T-helper 17 cell (primary cell): ENCODE measurements at regions not wholly inside any gene's neighbourhood (a gene's known extent, or its start where the extent isn't known, plus 50 kb on each side); places are given as distances from the start of the nearest gene placed in this dataset.
"Not testable (repeated sequence)": the region's sequence is repeated elsewhere in the genome, so short reads cannot be mapped to it uniquely, and the experiment has no call there.

Source experiments
- ATAC-seq: fragments of 150-1000 bp; cut with Tn5 transposase; 2 replicates; pipeline ENCODE4 v1.10.0; 2021; ENCODE audit warnings: mild to moderate bottlenecking, moderate library complexity
- DNase-seq, 3 donors: peaks; one replicate each; pipeline versions ENCODE4 v3.0.0 to v3.0.0-alpha.2; 2020 to 2021
- H3K9me3 ChIP-seq: one replicate; pipeline ENCODE4 v1.7.0; 2013; ENCODE audit warnings: low read length, mild to moderate bottlenecking; ENCODE audit not compliant: control insufficient read depth, poor library complexity, severe bottlenecking
- H3K27ac Mint-ChIP-seq: one replicate; pipeline ENCODE4 v1.8.0; 2022; ENCODE audit warnings: mild to moderate bottlenecking, moderate library complexity, mixed read lengths
- H3K27me3 Mint-ChIP-seq: one replicate; pipeline ENCODE4 v1.8.0; 2022; ENCODE audit warnings: mixed read lengths
- H3K36me3 Mint-ChIP-seq: one replicate; pipeline ENCODE4 v1.8.0; 2022; ENCODE audit warnings: low read depth, mixed read lengths
- H3K4me1 Mint-ChIP-seq: one replicate; pipeline ENCODE4 v1.8.0; 2022; ENCODE audit warnings: mild to moderate bottlenecking, mixed read lengths
- H3K4me3 Mint-ChIP-seq: one replicate; pipeline ENCODE4 v1.8.0; 2022; ENCODE audit warnings: mild to moderate bottlenecking, moderate library complexity, mixed read lengths

DNA sequence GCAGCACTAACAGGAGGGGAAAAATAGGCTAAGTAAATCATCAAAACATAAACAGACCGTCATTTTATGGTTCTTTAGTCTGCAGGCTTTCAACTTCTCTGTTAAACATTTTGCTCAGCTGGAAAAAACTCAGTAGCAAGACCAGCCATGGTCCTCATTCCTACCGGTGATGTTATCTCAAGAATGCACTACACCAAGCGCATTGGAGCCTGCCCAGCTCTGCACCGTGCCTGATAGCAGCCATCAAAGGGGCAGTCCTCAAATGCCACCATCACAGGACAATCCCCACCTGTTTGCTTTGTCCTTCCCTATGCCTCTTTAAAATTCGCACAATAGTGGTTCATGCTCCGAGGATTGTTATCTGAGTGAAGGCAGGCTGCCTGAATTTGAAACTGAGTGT, 181.5 kb upstream of the MON1B start:
- no peak overlapping the region for H3K27ac Mint-ChIP-seq

DNA sequence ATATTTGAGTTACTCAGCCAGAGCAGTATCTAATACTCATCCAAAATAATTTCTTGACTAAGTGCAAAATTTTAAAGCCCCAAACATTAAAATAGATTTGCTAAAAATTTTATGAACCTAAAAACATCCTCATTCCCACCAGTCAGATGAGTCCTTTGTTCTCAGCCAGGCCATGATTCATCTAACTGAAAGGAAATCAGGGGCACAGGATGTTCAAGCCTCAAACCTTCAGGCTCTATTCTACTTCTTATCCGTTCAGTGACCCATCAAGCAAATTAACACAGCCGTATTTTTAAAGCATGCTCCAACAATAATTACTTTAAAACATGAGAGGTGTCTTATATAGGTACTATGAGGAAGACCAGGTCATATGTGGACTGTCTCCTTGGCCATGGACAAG, 176.5 kb upstream of the MON1B start:
- no peak for ATAC-seq
- Mint-ChIP-seq H3K4me1 (no peaks in the 10 kb centered on the region), H3K36me3 (no peaks in the 10 kb centered on the region), H3K27ac (no peak overlapping the region), H3K27me3 (peaks cover 11% of the 10 kb centered on the region), H3K4me3 (no peak overlapping the region)
- H3K9me3 ChIP-seq, result no peaks in the 10 kb centered on the region
- DNase-seq, result no peak

More for the DNA sequence above, 181.5 kb upstream of the MON1B start:
- DNase-seq (no peak), ATAC-seq (no peak)
- no peak overlapping the region for H3K4me3 Mint-ChIP-seq
- no peaks in the 10 kb centered on the region for H3K9me3 ChIP-seq
- H3K27me3 Mint-ChIP-seq, result no peaks in the 10 kb centered on the region
- H3K4me1 Mint-ChIP-seq, result no peaks in the 10 kb centered on the region
- no peaks in the 10 kb centered on the region for H3K36me3 Mint-ChIP-seq

DNA sequence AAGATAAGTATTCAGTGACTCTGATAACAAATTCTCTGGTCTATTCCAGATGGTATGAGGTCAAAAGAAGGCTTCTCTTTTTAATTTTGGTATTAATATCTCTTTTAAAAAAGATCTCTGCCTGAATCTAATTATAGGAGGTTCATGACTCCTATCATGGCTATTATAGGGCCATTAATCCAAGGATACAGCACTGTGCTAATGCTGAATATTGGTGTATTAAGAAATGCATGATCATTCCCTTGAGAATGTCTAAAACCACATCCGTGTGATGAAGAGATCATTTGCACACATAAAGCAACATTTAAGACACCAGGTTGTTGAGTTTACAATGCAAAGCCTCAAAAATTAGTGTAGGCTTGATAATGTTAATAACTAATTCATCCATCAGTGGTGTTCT, 160.4 kb upstream of the MON1B start:
- no peak for ATAC-seq
- H3K36me3 Mint-ChIP-seq, result no peaks in the 10 kb centered on the region
- no peaks in the 10 kb centered on the region for H3K27me3 Mint-ChIP-seq
- no peaks in the 10 kb centered on the region for H3K4me1 Mint-ChIP-seq
- no peaks in the 10 kb centered on the region for H3K9me3 ChIP-seq
- H3K4me3 Mint-ChIP-seq, result no peak overlapping the region
- DNase-seq, result no peak
- H3K27ac Mint-ChIP-seq, result no peak overlapping the region

DNA sequence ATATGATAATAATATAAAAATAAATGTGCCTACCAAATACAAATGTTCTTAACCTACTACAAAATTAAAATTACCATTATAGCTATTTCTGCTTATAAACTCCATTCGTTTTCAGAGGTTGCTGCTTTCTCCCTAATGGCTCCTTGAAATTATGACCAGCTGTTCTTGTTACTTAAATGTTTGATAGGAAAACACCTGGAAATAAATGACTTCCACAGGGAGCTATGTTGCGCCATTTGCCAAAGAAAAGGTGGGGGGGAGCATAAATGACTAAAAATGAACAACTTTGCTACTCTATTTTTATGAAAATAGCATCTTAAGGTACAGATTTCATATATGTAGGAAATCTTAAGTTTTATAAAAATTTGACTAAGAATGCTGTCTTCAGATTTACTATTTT, 157.5 kb upstream of the MON1B start:
- ATAC-seq, result no peak
- Mint-ChIP-seq H3K27ac (no peak overlapping the region), H3K36me3 (no peaks in the 10 kb centered on the region), H3K27me3 (no peaks in the 10 kb centered on the region), H3K4me3 (no peak overlapping the region), H3K4me1 (no peaks in the 10 kb centered on the region)
- no peaks in the 10 kb centered on the region for H3K9me3 ChIP-seq
- no peak for DNase-seq

DNA sequence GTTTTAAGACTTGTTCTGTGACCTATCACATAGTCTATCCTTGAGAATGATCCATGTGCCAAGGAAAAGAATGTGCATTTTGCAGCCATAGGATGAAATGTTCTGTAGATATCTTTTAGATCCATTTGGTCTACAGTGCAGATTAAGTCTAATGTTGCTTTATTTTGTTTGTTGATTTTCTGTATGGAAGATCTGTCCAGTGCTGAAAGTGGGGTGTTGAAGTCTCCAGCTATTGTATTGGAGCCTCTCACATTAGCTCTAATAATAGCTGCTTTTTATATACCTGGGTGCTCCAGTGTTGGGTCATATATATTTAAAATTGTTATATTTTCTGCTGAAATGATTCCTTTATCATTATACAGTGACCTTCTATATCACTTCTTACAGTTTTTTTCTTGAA, 155.6 kb upstream of the MON1B start:
- H3K9me3 ChIP-seq, result no peaks in the 10 kb centered on the region
- no peaks in the 10 kb centered on the region for H3K36me3 Mint-ChIP-seq
- ATAC-seq (no peak), DNase-seq (no peak)
- no peak overlapping the region for H3K4me3 Mint-ChIP-seq
- no peaks in the 10 kb centered on the region for H3K4me1 Mint-ChIP-seq
- no peak overlapping the region for H3K27ac Mint-ChIP-seq
- H3K27me3 Mint-ChIP-seq, result no peaks in the 10 kb centered on the region

DNA sequence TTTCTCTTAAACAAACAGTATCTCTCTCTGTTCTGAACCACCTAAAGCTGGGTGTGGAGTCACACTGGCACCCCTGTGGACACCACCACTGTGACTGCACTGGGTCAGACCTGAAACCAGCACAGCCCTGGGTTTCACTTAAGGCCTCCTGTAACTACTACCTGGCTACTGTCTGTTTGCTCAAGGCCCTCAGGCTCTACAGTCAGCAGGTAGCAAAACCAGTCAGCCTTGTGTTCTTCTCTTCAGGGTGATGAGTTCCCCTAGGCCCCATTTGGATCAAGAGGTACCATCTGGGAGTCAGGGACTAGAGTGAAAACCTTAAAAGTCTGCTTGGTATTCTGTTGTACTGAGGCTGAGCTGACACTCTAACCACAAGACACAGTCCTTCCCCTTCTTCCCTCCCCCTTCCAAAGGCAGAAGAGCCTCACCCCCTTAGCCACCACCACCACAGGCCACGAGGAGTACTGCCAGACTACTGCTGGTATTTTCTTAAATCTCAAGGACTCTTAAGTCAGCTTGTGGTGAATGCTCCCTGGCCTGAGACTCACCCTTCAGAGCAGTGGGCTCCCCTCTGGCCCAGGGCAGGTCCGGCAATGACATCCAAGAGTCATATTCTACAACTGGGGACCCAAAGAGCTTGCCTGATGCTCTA, 153.2 kb upstream of the MON1B start:
- Mint-ChIP-seq H3K4me3 (no peak overlapping the region), H3K27me3 (no peaks in the 10 kb centered on the region), H3K27ac (no peak overlapping the region), H3K36me3 (no peaks in the 10 kb centered on the region), H3K4me1 (no peaks in the 10 kb centered on the region)
- H3K9me3 ChIP-seq, result no peaks in the 10 kb centered on the region
- DNase-seq (no peak), ATAC-seq (no peak)

DNA sequence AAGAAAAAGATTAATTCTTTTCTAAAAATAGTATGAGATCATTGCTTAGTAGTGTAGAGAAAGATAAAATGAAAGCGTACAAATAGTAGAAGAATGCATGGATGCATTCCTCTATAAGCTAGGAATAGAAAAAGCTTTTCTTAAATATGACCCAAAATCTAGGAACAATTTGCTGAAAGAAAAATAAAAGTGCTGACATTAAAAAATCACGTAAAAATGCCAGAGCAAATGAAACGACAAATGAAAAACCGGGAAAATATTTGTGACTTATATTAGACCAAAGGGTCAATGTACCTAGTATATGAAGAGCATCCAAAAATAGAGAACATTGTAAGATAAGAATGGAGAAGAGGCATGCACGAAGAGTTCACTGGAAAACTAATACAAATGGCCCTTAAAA, 149.5 kb upstream of the MON1B start:
- DNase-seq, result no peak
- Mint-ChIP-seq H3K27ac (no peak overlapping the region), H3K27me3 (peaks cover 8% of the 10 kb centered on the region), H3K4me3 (no peak overlapping the region), H3K4me1 (no peaks in the 10 kb centered on the region), H3K36me3 (no peaks in the 10 kb centered on the region)
- no peak for ATAC-seq
- no peaks in the 10 kb centered on the region for H3K9me3 ChIP-seq

DNA sequence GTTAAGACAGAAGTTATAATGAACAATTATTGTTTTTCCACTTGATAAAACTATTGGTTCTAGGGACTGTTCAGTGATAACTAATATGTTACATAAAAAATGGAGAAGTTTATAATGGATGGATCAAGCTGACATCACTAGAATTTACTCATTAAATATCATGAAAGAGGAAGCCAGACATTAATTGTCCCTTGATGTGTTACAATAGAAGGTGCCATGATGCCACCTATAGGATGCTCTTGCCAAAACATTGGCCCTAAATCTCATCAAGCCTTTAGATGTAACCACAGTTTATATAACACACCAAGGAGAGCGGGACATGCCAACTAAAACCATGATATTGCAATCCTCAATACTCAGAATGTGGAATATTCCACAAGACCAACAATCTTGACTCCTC, 147.9 kb upstream of the MON1B start:
- H3K9me3 ChIP-seq, result no peaks in the 10 kb centered on the region
- peaks cover 8% of the 10 kb centered on the region for H3K27me3 Mint-ChIP-seq
- H3K27ac Mint-ChIP-seq, result no peak overlapping the region
- H3K4me3 Mint-ChIP-seq, result no peak overlapping the region
- no peak for ATAC-seq
- no peak for DNase-seq
- H3K36me3 Mint-ChIP-seq, result no peaks in the 10 kb centered on the region
- no peaks in the 10 kb centered on the region for H3K4me1 Mint-ChIP-seq

DNA sequence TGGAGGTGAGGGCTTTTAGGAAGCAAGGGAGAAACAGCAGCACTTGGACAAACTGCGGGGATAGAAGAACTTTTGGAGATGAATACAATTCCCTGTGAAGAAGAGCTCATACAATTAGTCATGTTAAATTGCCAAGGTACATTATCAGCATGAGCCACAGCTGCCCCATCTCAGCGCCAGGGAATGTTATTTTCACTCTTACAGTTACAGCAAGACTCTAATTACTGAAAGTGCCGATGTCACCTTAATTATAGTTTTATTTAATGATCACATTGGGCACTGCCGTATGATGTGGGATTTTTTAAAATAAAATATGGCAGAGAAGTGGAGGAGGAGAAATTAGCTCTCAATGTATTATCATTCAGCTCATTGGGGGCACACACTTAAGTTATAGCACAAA, 144.8 kb upstream of the MON1B start:
- Mint-ChIP-seq H3K4me3 (no peak overlapping the region), H3K4me1 (no peaks in the 10 kb centered on the region), H3K27ac (no peak overlapping the region), H3K36me3 (no peaks in the 10 kb centered on the region), H3K27me3 (peaks cover 8% of the 10 kb centered on the region)
- no peaks in the 10 kb centered on the region for H3K9me3 ChIP-seq
- no peak for DNase-seq
- ATAC-seq, result no peak

DNA sequence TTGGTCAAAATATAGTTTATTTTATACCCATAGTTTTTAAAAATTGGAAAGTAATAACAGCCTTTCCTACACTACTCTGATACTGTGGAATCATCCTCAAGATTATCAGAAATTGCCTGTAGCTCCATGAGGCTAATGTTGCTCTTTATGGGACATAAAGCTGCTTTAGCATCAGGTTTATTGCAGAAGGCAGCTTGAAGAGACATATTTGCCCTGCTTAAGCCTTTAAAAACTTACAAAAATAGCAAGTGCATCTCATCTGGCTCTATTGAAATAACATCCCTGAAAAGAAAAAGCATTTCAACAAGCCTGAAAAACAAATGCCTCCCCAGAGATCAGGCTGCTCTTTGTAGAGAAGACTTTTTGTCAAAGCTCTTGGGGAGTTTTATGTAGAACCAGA, 142.9 kb upstream of the MON1B start:
- no peaks in the 10 kb centered on the region for H3K36me3 Mint-ChIP-seq
- H3K27ac Mint-ChIP-seq, result no peak overlapping the region
- DNase-seq (no peak), ATAC-seq (no peak)
- no peaks in the 10 kb centered on the region for H3K9me3 ChIP-seq
- H3K27me3 Mint-ChIP-seq, result peaks cover 8% of the 10 kb centered on the region
- H3K4me3 Mint-ChIP-seq, result no peak overlapping the region
- no peaks in the 10 kb centered on the region for H3K4me1 Mint-ChIP-seq

DNA sequence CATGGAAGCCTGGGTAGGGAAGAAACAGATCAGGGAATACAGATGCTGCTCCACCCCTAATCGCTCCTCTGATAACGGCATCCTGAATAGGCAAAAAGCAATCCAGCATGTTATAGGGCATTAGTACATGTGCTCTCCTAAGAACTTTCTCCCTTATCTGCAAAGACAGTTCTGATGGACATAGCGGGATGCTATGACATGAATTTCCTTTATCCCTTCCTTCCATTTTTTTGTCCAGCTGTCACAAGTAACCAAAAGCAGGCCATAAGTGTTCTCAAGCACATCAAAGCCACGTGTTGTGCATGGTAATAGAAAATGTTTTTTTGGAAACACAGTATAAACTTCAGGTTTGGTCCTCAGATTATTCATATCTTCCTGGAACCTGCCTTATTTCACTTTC, 141.4 kb upstream of the MON1B start:
- DNase-seq, result no peak
- H3K4me3 Mint-ChIP-seq, result no peak overlapping the region

DNA sequence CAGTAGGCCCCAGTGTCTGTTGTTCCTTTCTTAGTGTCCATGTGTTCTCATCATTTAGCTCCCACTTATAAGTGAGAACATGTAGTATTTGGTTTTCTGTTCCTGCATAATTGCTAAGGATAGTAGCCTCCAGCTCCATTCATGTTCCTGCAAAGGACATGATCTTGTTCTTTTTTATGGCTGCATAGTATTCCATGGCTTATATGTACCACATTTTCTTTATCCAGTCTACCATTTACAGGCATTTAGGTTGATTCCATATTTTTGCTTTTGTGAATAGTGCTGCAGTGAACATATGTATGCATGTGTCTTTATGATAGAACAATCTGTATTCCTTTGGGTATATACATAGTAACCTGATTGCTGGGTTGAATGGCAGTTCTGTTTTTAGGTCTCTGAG, 134.4 kb upstream of the MON1B start:
- not testable (repeated sequence) for H3K36me3 Mint-ChIP-seq, H3K4me1 Mint-ChIP-seq, ATAC-seq, H3K4me3 Mint-ChIP-seq, H3K27ac Mint-ChIP-seq, H3K9me3 ChIP-seq, DNase-seq, H3K27me3 Mint-ChIP-seq

More for the DNA sequence above, 141.4 kb upstream of the MON1B start:
- Mint-ChIP-seq H3K36me3 (no peaks in the 10 kb centered on the region), H3K4me1 (no peaks in the 10 kb centered on the region), H3K27me3 (peaks cover 8% of the 10 kb centered on the region), H3K27ac (no peak overlapping the region)
- no peak for ATAC-seq
- H3K9me3 ChIP-seq, result no peaks in the 10 kb centered on the region

DNA sequence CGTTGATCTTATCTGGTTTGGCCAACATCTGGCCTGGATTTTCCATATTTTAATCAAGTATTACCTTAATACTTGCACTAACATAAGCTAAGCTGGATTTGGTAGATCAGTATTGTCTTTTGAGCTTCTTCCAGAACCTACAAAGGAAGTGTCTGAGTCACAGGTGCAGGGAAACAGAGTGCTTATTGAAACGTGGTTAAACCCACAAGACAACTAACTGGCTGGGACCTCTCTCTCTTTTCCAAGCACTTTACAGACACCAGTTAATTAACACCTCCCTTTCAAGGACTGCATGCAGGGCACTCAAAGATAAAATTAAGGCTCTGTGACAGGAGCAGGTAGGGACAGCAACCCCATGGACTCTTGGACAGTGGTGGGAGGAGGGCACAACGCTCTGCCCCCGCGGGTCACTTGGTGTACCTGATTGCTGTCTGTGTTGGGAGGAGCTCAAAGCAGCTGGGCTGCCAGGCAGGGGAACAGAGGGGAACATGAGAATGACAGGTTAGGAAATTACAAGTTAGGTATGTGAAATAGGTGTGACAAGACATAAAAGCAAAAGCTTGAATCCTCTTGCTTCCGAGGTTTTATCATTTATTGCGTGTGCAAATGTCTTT, 133.7 kb upstream of the MON1B start:
- Mint-ChIP-seq H3K27ac (no peak overlapping the region), H3K36me3 (no peaks in the 10 kb centered on the region), H3K4me3 (no peak overlapping the region)

DNA sequence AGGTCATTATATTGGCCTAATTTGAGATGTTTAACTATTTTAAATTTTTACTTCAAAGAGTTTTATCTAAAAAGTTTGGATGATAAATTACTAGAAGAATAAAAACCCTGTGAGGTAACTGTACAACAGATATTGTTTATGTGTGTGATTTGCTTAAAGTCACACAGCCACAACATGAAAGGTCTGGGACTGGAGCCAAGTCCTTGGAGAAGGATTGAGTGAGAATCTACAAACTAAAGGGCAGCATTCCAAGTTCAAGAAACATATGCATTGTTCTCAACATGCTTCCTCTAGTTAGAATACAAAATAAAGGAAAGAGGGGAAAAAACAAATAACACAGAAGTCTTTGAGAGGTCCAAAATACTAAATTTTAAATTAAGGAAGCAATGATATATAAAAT, 131.5 kb upstream of the MON1B start:
- Mint-ChIP-seq H3K36me3 (no peaks in the 10 kb centered on the region), H3K27ac (no peak overlapping the region), H3K27me3 (peaks cover 8% of the 10 kb centered on the region), H3K4me3 (no peak overlapping the region), H3K4me1 (no peaks in the 10 kb centered on the region)
- no peaks in the 10 kb centered on the region for H3K9me3 ChIP-seq
- ATAC-seq (no peak), DNase-seq (no peak)

More for the DNA sequence above, 133.7 kb upstream of the MON1B start:
- Mint-ChIP-seq H3K27me3 (no peaks in the 10 kb centered on the region), H3K4me1 (no peaks in the 10 kb centered on the region)
- no peaks in the 10 kb centered on the region for H3K9me3 ChIP-seq
- ATAC-seq, result no peak
- no peak for DNase-seq
